OCI-LY3 (cell line): ENCODE measurements at regions not wholly inside any gene's neighbourhood (a gene's known extent, or its start where the extent isn't known, plus 50 kb on each side); places are given as distances from the start of the nearest gene placed in this dataset.

Experiments
- CTCF ChIP-seq: fragments of 200-600, 300-600 bp; sonication (generic); IDR thresholded peaks from 2 replicates; pipeline ENCODE4 v1.5.1; 2014; ENCODE audit warnings: antibody characterized with exemption, low read length, low read depth
- EZH2phosphoT487 ChIP-seq: fragments of 200-600 bp; shearing (Covaris generic); IDR thresholded peaks from 2 replicates; pipeline ENCODE4 v1.6.1; 2018; ENCODE audit warnings: antibody characterized with exemption, mixed run types, low read depth

- no peak for TF ChIP-seq EZH2phosphoT487
- TF ChIP-seq CTCF: no peak
These were observed 82.0 kb downstream of the CNTN3 start for GRCh38 chr3:74532446-74532845.
